GM23338 (cell line): ENCODE measurements at regions not wholly inside any gene's neighbourhood (a gene's known extent, or its start where the extent isn't known, plus 50 kb on each side); places are given as distances from the start of the nearest gene placed in this dataset.

Source experiments
- ATAC-seq: fragments of 200-7000 bp; cut with Tn5 transposase; 3 replicates; pipeline ENCODE4 v1.9.1; 2020
- DNase-seq: peaks from one replicate; pipeline ENCODE4 v3.0.0-alpha.2; 2015; ENCODE audit warnings: low spot score
- H2AFZ ChIP-seq: fragments of 200-600 bp; sonication (generic); 2 replicates; pipeline ENCODE4 v1.8.0; 2016; ENCODE audit warnings: antibody characterized with exemption, mild to moderate bottlenecking, moderate library complexity
- H3F3A ChIP-seq: fragments of 200-600 bp; sonication (generic); replicated peaks from 2 replicates; pipeline ENCODE4 v1.8.0; 2017; ENCODE audit warnings: antibody characterized with exemption, mixed run types, low read depth
- H3K27ac ChIP-seq: fragments of 200-600 bp; sonication (generic); 2 replicates; pipeline ENCODE4 v1.6.1; 2016; ENCODE audit warnings: low read depth
- H3K27me3 ChIP-seq: fragments of 200-600 bp; sonication (generic); 2 replicates; pipeline ENCODE4 v1.8.0; 2016; ENCODE audit warnings: mild to moderate bottlenecking, mixed run types, moderate library complexity; ENCODE audit not compliant: insufficient read depth
- H3K36me3 ChIP-seq: fragments of 200-600 bp; sonication (generic); 2 replicates; pipeline ENCODE4 v1.8.0; 2016; ENCODE audit warnings: mild to moderate bottlenecking; ENCODE audit not compliant: insufficient read depth
- H3K4me1 ChIP-seq: fragments of 200-600 bp; sonication (generic); 2 replicates; pipeline ENCODE4 v1.8.0; 2016; ENCODE audit warnings: mild to moderate bottlenecking, moderate library complexity; ENCODE audit not compliant: insufficient read depth
- H3K4me2 ChIP-seq: fragments of 200-600 bp; sonication (generic); 2 replicates; pipeline ENCODE4 v1.7.1; 2017; ENCODE audit warnings: mixed run types
- H3K4me3 ChIP-seq: fragments of 200-600 bp; sonication (generic); 2 replicates; pipeline ENCODE4 v1.6.1; 2016; ENCODE audit warnings: mixed run types
- H3K79me2 ChIP-seq: fragments of 200-600 bp; sonication (generic); replicated peaks from 2 replicates; pipeline ENCODE4 v1.8.0; 2017; ENCODE audit warnings: mild to moderate bottlenecking; ENCODE audit not compliant: insufficient read depth
- H3K9me2 ChIP-seq: fragments of 200-600 bp; sonication (generic); 2 replicates; pipeline ENCODE4 v1.8.0; 2017; ENCODE audit not compliant: insufficient read depth
- H4K20me1 ChIP-seq: fragments of 200-600 bp; sonication (generic); replicated peaks from 2 replicates; pipeline ENCODE4 v1.8.0; 2017; ENCODE audit warnings: mild to moderate bottlenecking; ENCODE audit not compliant: insufficient read depth
- H3K27ac Mint-ChIP-seq: 2 replicates; pipeline ENCODE4 v1.8.0; 2020; ENCODE audit warnings: inconsistent platforms, mild to moderate bottlenecking, moderate library complexity, mixed read lengths
- H3K27me3 Mint-ChIP-seq: 3 replicates; pipeline ENCODE4 v1.8.0; 2022; ENCODE audit warnings: low read depth, mild to moderate bottlenecking, moderate library complexity, mixed read lengths, inconsistent platforms; ENCODE audit not compliant: insufficient read depth, poor library complexity
- H3K36me3 Mint-ChIP-seq: 3 replicates; pipeline ENCODE4 v1.8.0; 2021; ENCODE audit warnings: low read depth, mild to moderate bottlenecking, inconsistent platforms, moderate library complexity, mixed read lengths
- H3K4me1 Mint-ChIP-seq: 3 replicates; pipeline ENCODE4 v1.8.0; 2020; ENCODE audit warnings: mild to moderate bottlenecking, inconsistent platforms, mixed read lengths
- H3K4me3 Mint-ChIP-seq: 3 replicates; pipeline ENCODE4 v1.8.0; 2021; ENCODE audit warnings: moderate library complexity, mild to moderate bottlenecking, inconsistent platforms, mixed read lengths
- H3K9me3 Mint-ChIP-seq: 3 replicates; pipeline ENCODE4 v1.8.0; 2020; ENCODE audit warnings: moderate library complexity, mild to moderate bottlenecking, inconsistent platforms, mixed read lengths
- CREB1 ChIP-seq: fragments of 250-450 bp; sonication (Bioruptor Pico); IDR thresholded peaks from 2 replicates; pipeline ENCODE4 v1.5.0; 2020; ENCODE audit warnings: low read depth, mild to moderate bottlenecking, moderate library complexity
- CTCF ChIP-seq, 2 experiments: fragments of 200-600 bp in 1 of 2; sonication (generic) in 1 of 2; conservative IDR thresholded peaks; 2 replicates each; pipeline versions ENCODE4 v1.5.1 to v1.6.1; 2016 to 2017; ENCODE audit warnings: antibody characterized with exemption in 2 of 2, low read depth in 2 of 2, mild to moderate bottlenecking in 2 of 2, moderate library complexity in 1 of 2
- EZH2 ChIP-seq: fragments of 200-600 bp; sonication (generic); IDR thresholded peaks from one replicate; pipeline ENCODE4 v1.8.0; 2017; ENCODE audit warnings: antibody characterized with exemption, mild to moderate bottlenecking, low read depth; ENCODE audit not compliant: unreplicated experiment
- EZH2phosphoT487 ChIP-seq: fragments of 200-600 bp; sonication (generic); IDR thresholded peaks from one replicate; pipeline ENCODE4 v1.8.1; 2018; ENCODE audit warnings: antibody characterized with exemption; ENCODE audit not compliant: unreplicated experiment
- JUNB ChIP-seq: IDR thresholded peaks from one replicate; pipeline ENCODE4 v1.6.1; 2016; ENCODE audit warnings: antibody characterized with exemption; ENCODE audit not compliant: unreplicated experiment
- NANOG ChIP-seq: IDR thresholded peaks from 2 replicates; pipeline ENCODE4 v1.6.1; 2016; ENCODE audit warnings: antibody characterized with exemption, borderline replicate concordance
- POLR2AphosphoS5 ChIP-seq: IDR thresholded peaks from 2 replicates; pipeline ENCODE4 v1.6.1; 2016; ENCODE audit warnings: antibody characterized with exemption, low read depth
- REST ChIP-seq: IDR thresholded peaks from one replicate; pipeline ENCODE4 v1.6.1; 2018; ENCODE audit warnings: antibody characterized with exemption; ENCODE audit not compliant: unreplicated experiment
- STAT1 ChIP-seq: IDR thresholded peaks from one replicate; pipeline ENCODE4 v1.6.1; 2016; ENCODE audit warnings: antibody characterized with exemption; ENCODE audit not compliant: unreplicated experiment
- ZNF114 ChIP-seq: fragments of 250-450 bp; sonication (Bioruptor Pico); IDR thresholded peaks from 2 replicates; pipeline ENCODE4 v1.5.0; 2020; ENCODE audit warnings: mild to moderate bottlenecking, moderate library complexity
- ZNF331 ChIP-seq: fragments of 250-450 bp; sonication (Bioruptor Pico); IDR thresholded peaks from 2 replicates; pipeline ENCODE4 v1.5.0; 2020; ENCODE audit warnings: low read depth, mild to moderate bottlenecking, moderate library complexity
- ZNF462 ChIP-seq: fragments of 250-450 bp; sonication (Bioruptor Pico); IDR thresholded peaks from 2 replicates; pipeline ENCODE4 v1.5.0; 2020; ENCODE audit warnings: mild to moderate bottlenecking, moderate library complexity
- TF ChIP-seq, protein P1 (sequence below): IDR thresholded peaks from 2 replicates; pipeline ENCODE4 v1.6.1; 2016; ENCODE audit warnings: antibody characterized with exemption

DNA sequence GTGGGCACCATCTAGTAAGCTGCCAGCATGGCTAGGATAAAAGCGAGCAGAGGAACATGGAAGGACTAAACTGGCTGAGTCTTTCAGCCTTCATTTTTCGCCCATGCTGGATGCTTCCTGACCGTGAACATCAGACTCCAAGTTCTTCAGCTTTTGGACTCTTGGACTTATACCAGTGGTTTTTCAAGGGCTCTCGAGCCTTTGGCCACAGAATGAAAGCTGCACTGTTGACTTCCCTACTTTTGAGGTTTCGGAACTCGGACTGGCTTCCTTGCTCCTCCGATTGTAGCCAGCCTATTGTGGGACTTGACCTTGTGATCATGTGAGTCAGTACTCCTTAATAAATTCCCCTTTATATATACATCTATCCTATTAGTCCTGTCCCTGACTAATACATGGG lies 785.1 kb upstream of the SLITRK6 start:
- Mint-ChIP-seq H3K9me3 (no peaks in the 10 kb centered on the region), H3K27ac (no peak overlapping the region), H3K27me3 (no peaks in the 10 kb centered on the region), H3K36me3 (no peaks in the 10 kb centered on the region), H3K4me1 (no peaks in the 10 kb centered on the region), H3K4me3 (no peak overlapping the region)
- Histone ChIP-seq H3K27me3 (no peaks in the 10 kb centered on the region), H3K4me3 (no peak overlapping the region), H3K79me2 (no peaks in the 10 kb centered on the region), H3K4me1 (no peaks in the 10 kb centered on the region), H3K27ac (no peak overlapping the region), H3K36me3 (no peaks in the 10 kb centered on the region), H3F3A (no peaks in the 10 kb centered on the region), H2AFZ (no peak overlapping the region), H3K4me2 (no peak overlapping the region), H3K9me2 (peaks cover 21% of the 10 kb centered on the region), H4K20me1 (no peaks in the 10 kb centered on the region)
- TF ChIP-seq CTCF (conservative IDR thresholded peaks at IDR 0.05; ENCODE audit: low read depth in 2 of 2) (no peak), CREB1 (CRISPR knock-in tag) (no peak), EZH2 (no peak), REST (no peak), ZNF462 (CRISPR knock-in tag) (no peak), STAT1 (no peak), ZNF331 (CRISPR knock-in tag) (no peak), ZNF114 (CRISPR knock-in tag) (no peak), POLR2AphosphoS5 (no peak), JUNB (no peak), EZH2phosphoT487 (no peak), NANOG (no peak)
- TF ChIP-seq, protein P1, sequence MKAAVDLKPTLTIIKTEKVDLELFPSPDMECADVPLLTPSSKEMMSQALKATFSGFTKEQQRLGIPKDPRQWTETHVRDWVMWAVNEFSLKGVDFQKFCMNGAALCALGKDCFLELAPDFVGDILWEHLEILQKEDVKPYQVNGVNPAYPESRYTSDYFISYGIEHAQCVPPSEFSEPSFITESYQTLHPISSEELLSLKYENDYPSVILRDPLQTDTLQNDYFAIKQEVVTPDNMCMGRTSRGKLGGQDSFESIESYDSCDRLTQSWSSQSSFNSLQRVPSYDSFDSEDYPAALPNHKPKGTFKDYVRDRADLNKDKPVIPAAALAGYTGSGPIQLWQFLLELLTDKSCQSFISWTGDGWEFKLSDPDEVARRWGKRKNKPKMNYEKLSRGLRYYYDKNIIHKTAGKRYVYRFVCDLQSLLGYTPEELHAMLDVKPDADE, result no peak
- DNase-seq (no peak), ATAC-seq (no peak)
